Lower lobe of right lung (tissue), 2 donors: ENCODE measurements at regions not wholly inside any gene's neighbourhood (a gene's known extent, or its start where the extent isn't known, plus 50 kb on each side); places are given as distances from the start of the nearest gene placed in this dataset.

Source experiments
- ATAC-seq, 2 donors: fragments of 200-7000 bp; cut with Tn5 transposase; one replicate each; pipeline ENCODE4 v1.9.1; 2020 to 2022; ENCODE audit warnings: mild to moderate bottlenecking in 2 of 2, moderate library complexity in 2 of 2
- DNase-seq: peaks from one replicate; pipeline ENCODE4 v3.0.0-alpha.2; 2020
- H3K27ac ChIP-seq: fragments of 200-600 bp; one replicate; pipeline ENCODE4 v1.8.0; 2022
- H3K27me3 ChIP-seq: fragments of 200-600 bp; one replicate; pipeline ENCODE4 v1.8.0; 2022; ENCODE audit warnings: low read depth
- H3K36me3 ChIP-seq: fragments of 200-600 bp; one replicate; pipeline ENCODE4 v1.8.0; 2022; ENCODE audit warnings: mild to moderate bottlenecking
- H3K4me1 ChIP-seq: fragments of 200-600 bp; one replicate; pipeline ENCODE4 v1.8.0; 2022
- H3K4me3 ChIP-seq: fragments of 200-600 bp; one replicate; pipeline ENCODE4 v1.8.0; 2022; ENCODE audit warnings: mild to moderate bottlenecking
- H3K9me3 ChIP-seq: fragments of 200-600 bp; one replicate; pipeline ENCODE4 v1.8.0; 2022
- CTCF ChIP-seq: fragments of 200-600 bp; IDR thresholded peaks from one replicate; pipeline ENCODE4 v1.8.0; 2022; ENCODE audit warnings: antibody characterized with exemption, mild to moderate bottlenecking
- intact Hi-C: fragments of 100-400 bp; cut with DNase I; formaldehyde crosslinking; loops from one replicate; pipeline ENCODE4 v1.11.0; 2022
- donor health status: DM: no; HTN: yes; CAD: no; lungs with severe emphysema.

- Histone ChIP-seq H3K4me3 (no peak overlapping the region), H3K27ac (no peak overlapping the region), H3K27me3 (no peaks in the 10 kb centered on the region), H3K9me3 (no peaks in the 10 kb centered on the region), H3K36me3 (no peaks in the 10 kb centered on the region), H3K4me1 (no peaks in the 10 kb centered on the region)
- no peak for DNase-seq
- TF ChIP-seq CTCF, result no peak
- intact Hi-C loops, result no loop called here
- ATAC-seq, result no peak
These were observed 1632.9 kb upstream of the TENM3 start for GRCh38 chr4:180610324-180610723.

GRCh38 chr4:180615746-180616145 lies 1627.5 kb upstream of the TENM3 start:
- Histone ChIP-seq H3K27me3 (no peaks in the 10 kb centered on the region), H3K4me3 (no peak overlapping the region), H3K36me3 (no peaks in the 10 kb centered on the region), H3K27ac (no peak overlapping the region), H3K4me1 (no peaks in the 10 kb centered on the region), H3K9me3 (no peaks in the 10 kb centered on the region)
- no peak for TF ChIP-seq CTCF
- no peak for DNase-seq
- intact Hi-C loops, result no loop called here
- no peak for ATAC-seq

- no peaks in the 10 kb centered on the region for H3K27me3 ChIP-seq
- no peaks in the 10 kb centered on the region for H3K4me1 ChIP-seq
- H3K4me3 ChIP-seq, result no peak overlapping the region
- DNase-seq, result no peak
- ATAC-seq, result no peak
- H3K9me3 ChIP-seq, result no peaks in the 10 kb centered on the region
- intact Hi-C loops, result no loop called here
- no peaks in the 10 kb centered on the region for H3K36me3 ChIP-seq
- no peak for TF ChIP-seq CTCF
- no peak overlapping the region for H3K27ac ChIP-seq
These were observed 1626.0 kb upstream of the TENM3 start for GRCh38 chr4:180617196-180617595.

GRCh38 chr4:180618396-180618795 lies 1624.8 kb upstream of the TENM3 start:
- Histone ChIP-seq H3K9me3 (no peaks in the 10 kb centered on the region), H3K36me3 (no peaks in the 10 kb centered on the region), H3K4me1 (no peaks in the 10 kb centered on the region), H3K4me3 (no peak overlapping the region), H3K27me3 (no peaks in the 10 kb centered on the region), H3K27ac (no peak overlapping the region)
- intact Hi-C loops, result no loop called here
- TF ChIP-seq CTCF, result no peak
- no peak for ATAC-seq
- DNase-seq, result no peak

GRCh38 chr4:180619440-180619839 lies 1623.8 kb upstream of the TENM3 start:
- H3K4me3 ChIP-seq, result no peak overlapping the region
- H3K4me1 ChIP-seq, result no peaks in the 10 kb centered on the region
- no peak overlapping the region for H3K27ac ChIP-seq
- no peaks in the 10 kb centered on the region for H3K27me3 ChIP-seq
- no peaks in the 10 kb centered on the region for H3K36me3 ChIP-seq
- ATAC-seq, result no peak
- no peak for TF ChIP-seq CTCF
- intact Hi-C loops, result no loop called here
- DNase-seq, result no peak
- no peaks in the 10 kb centered on the region for H3K9me3 ChIP-seq

GRCh38 chr4:180622254-180622653 lies 1620.9 kb upstream of the TENM3 start:
- intact Hi-C loops, result no loop called here
- no peak for ATAC-seq

More at GRCh38 chr4:180622254-180622653, 1620.9 kb upstream of the TENM3 start:
- Histone ChIP-seq H3K4me1 (no peaks in the 10 kb centered on the region), H3K4me3 (no peak overlapping the region), H3K9me3 (no peaks in the 10 kb centered on the region), H3K27ac (no peak overlapping the region), H3K36me3 (no peaks in the 10 kb centered on the region), H3K27me3 (no peaks in the 10 kb centered on the region)
- no peak for DNase-seq
- TF ChIP-seq CTCF, result no peak
